Osteoblast (primary cell): ENCODE measurements at regions not wholly inside any gene's neighbourhood (a gene's known extent, or its start where the extent isn't known, plus 50 kb on each side); places are given as distances from the start of the nearest gene placed in this dataset.
A peak's percentile ranks its signal among the peaks of the same experiment; 100 is the strongest.

Experiments used
- DNase-seq: peaks from one replicate; pipeline ENCODE4 v3.0.0; 2011; ENCODE audit warnings: low spot score, mixed read lengths; ENCODE audit not compliant: insufficient read length; ENCODE audit errors: missing footprints
- H2AFZ ChIP-seq: 2 replicates; pipeline ENCODE4 v1.6.0; 2011; ENCODE audit warnings: mild to moderate bottlenecking, low read length
- H3K27ac ChIP-seq: 2 replicates; pipeline ENCODE4 v1.5.1; 2011; ENCODE audit warnings: mild to moderate bottlenecking, low read depth, low read length, moderate library complexity
- H3K27me3 ChIP-seq: 2 replicates; pipeline ENCODE4 v1.6.0; 2012; ENCODE audit warnings: mild to moderate bottlenecking, control low read depth, inconsistent platforms, low read length, moderate library complexity; ENCODE audit not compliant: insufficient read depth
- H3K36me3 ChIP-seq: 2 replicates; pipeline ENCODE4 v1.5.1; 2011; ENCODE audit warnings: mild to moderate bottlenecking, low read length, control low read depth, moderate library complexity; ENCODE audit not compliant: insufficient read depth
- H3K4me1 ChIP-seq: 2 replicates; pipeline ENCODE4 v1.5.1; 2011; ENCODE audit warnings: mild to moderate bottlenecking, low read length, control low read depth, moderate library complexity; ENCODE audit not compliant: insufficient read depth
- H3K4me2 ChIP-seq: 2 replicates; pipeline ENCODE4 v1.6.0; 2011; ENCODE audit warnings: mild to moderate bottlenecking, low read length; ENCODE audit not compliant: insufficient read depth
- H3K4me3 ChIP-seq: fragments of 200-600 bp; sonication (generic); 3 replicates; pipeline ENCODE4 v1.5.1; 2012; ENCODE audit warnings: mild to moderate bottlenecking, low read length, inconsistent platforms; ENCODE audit not compliant: insufficient read depth
- H3K79me2 ChIP-seq: 2 replicates; pipeline ENCODE4 v1.6.0; 2012; ENCODE audit warnings: mild to moderate bottlenecking, low read length, control low read depth, inconsistent platforms; ENCODE audit not compliant: insufficient read depth
- H3K9me3 ChIP-seq: 2 replicates; pipeline ENCODE4 v1.5.1; 2011; ENCODE audit warnings: low read depth, low read length, control low read depth
- H4K20me1 ChIP-seq: 2 replicates; pipeline ENCODE4 v1.6.0; 2012; ENCODE audit warnings: mild to moderate bottlenecking, low read length, control low read depth; ENCODE audit not compliant: insufficient read depth
- TF ChIP-seq, protein P1 (sequence below): IDR thresholded peaks from 2 replicates; pipeline ENCODE4 v1.5.1; 2011; ENCODE audit warnings: mild to moderate bottlenecking, low read depth, low read length, moderate library complexity; ENCODE audit errors: extremely low read depth

DNA sequence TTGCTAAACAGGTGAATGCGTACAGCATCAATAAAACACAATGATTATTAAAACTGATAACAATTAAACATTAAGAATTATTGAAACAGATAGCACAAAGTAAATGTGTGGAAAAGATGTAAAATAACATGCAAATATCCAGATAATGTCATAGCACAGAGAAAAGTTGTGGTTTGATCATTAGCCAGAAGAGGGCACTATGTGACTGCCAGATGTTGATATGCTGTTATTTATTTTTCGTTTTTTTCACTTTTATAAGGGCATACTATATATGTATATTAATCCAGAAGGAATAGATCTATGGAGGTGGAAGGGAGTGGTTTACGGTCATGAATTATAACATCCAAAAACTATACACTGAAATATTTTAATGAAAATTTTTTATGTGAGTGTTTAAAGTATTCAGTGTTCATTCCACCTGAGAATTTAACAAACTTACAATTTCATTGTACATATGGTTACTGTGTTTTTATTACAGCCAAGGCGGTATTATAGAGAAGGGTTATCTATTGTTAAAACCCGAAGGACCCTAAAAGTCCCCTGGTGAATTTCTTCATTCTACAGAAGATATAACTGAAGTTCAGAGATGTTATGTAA lies 211.9 kb upstream of the UGT8 start:
- no peaks in the 10 kb centered on the region for H3K9me3 ChIP-seq
- H3K4me2 ChIP-seq: no peak overlapping the region
- TF ChIP-seq, protein P1, sequence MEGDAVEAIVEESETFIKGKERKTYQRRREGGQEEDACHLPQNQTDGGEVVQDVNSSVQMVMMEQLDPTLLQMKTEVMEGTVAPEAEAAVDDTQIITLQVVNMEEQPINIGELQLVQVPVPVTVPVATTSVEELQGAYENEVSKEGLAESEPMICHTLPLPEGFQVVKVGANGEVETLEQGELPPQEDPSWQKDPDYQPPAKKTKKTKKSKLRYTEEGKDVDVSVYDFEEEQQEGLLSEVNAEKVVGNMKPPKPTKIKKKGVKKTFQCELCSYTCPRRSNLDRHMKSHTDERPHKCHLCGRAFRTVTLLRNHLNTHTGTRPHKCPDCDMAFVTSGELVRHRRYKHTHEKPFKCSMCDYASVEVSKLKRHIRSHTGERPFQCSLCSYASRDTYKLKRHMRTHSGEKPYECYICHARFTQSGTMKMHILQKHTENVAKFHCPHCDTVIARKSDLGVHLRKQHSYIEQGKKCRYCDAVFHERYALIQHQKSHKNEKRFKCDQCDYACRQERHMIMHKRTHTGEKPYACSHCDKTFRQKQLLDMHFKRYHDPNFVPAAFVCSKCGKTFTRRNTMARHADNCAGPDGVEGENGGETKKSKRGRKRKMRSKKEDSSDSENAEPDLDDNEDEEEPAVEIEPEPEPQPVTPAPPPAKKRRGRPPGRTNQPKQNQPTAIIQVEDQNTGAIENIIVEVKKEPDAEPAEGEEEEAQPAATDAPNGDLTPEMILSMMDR: peak; percentile 70
- H3K4me3 ChIP-seq: no peak overlapping the region
- H2AFZ ChIP-seq: no peak overlapping the region
- H3K79me2 ChIP-seq: no peaks in the 10 kb centered on the region
- DNase-seq: no peak
- peaks cover 18% of the 10 kb centered on the region for H3K4me1 ChIP-seq
- no peak overlapping the region for H3K27ac ChIP-seq
- no peaks in the 10 kb centered on the region for H4K20me1 ChIP-seq
- H3K36me3 ChIP-seq: no peaks in the 10 kb centered on the region
- H3K27me3 ChIP-seq: peaks cover 11% of the 10 kb centered on the region

DNA sequence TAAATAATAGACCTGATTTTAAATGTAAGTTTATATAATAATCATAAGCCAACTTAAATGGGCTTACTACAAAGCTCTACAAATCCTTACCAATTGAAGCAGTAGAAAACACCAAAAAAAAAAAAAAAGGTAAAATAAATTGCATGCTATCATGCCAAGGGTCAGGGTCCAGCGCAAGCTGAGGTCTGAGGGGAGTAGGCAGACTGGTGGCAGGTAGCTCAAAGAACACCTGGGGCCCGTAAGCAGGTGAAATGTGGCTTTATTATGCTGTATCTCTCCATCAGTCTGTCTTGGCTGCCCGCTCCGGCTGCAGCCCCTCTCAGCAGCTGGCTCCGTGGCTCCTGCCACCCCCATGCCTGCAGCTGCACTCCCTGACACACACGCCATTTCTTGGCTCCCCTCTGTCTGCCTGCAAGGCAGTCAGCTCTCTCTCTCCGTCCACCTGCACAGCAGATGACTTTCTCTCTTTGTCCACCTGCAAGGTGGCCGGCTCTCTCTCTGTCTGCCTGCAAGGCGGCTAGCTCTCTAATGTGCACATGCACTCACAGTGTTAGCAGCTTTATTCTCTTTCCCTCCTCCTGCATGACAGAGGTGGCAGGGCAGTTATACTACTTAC lies 209.4 kb upstream of the UGT8 start:
- Histone ChIP-seq H3K27me3 (peaks cover 11% of the 10 kb centered on the region), H3K27ac (no peak overlapping the region), H4K20me1 (no peaks in the 10 kb centered on the region), H3K79me2 (no peaks in the 10 kb centered on the region), H3K4me1 (peaks cover 4% of the 10 kb centered on the region), H2AFZ (no peak overlapping the region), H3K4me3 (no peak overlapping the region), H3K4me2 (no peak overlapping the region), H3K36me3 (no peaks in the 10 kb centered on the region), H3K9me3 (no peaks in the 10 kb centered on the region)
- TF ChIP-seq, protein P1: no peak
- no peak for DNase-seq

DNA sequence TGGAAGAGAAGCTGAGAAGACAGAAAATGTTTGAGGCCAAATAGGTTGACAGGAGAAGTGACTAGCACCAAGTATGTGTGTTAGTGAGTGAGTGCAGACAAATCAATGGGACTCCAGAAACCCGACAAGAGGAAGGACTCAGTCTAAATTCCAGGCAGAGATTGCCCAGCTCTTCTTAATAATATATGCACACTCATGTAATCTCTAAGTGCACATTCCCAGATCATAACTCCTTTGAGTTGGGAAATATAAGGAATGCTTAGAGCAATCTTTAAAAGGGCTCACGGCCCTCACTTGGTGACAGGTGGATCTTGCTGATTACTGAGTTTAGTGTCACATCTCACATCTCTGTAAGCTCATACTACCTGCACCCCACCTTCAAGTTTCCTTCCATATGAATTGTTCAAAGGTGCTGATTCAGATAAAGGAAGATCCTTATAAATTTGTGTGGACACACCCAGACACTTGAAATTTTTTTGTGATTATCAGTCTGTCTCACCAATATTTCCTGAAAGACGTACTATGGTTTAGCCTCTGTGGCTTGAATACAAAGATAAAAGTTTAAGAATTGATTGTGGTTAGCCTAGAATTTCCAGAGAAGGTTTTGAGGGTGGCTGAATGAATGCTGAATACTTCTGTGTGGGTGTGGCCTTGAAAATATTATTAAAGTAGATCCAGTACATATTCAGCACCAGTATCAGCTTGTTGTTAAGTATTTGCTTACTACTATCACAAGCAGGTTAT lies 205.1 kb upstream of the UGT8 start:
- H3K4me2 ChIP-seq: no peak overlapping the region
- no peaks in the 10 kb centered on the region for H3K9me3 ChIP-seq
- H4K20me1 ChIP-seq: no peaks in the 10 kb centered on the region
- H3K4me1 ChIP-seq: no peaks in the 10 kb centered on the region
- no peaks in the 10 kb centered on the region for H3K36me3 ChIP-seq
- no peak overlapping the region for H3K4me3 ChIP-seq
- TF ChIP-seq, protein P1: no peak
- DNase-seq: no peak
- peaks cover 11% of the 10 kb centered on the region for H3K27me3 ChIP-seq
- no peaks in the 10 kb centered on the region for H3K79me2 ChIP-seq
- no peak overlapping the region for H3K27ac ChIP-seq
- H2AFZ ChIP-seq: no peak overlapping the region

DNA sequence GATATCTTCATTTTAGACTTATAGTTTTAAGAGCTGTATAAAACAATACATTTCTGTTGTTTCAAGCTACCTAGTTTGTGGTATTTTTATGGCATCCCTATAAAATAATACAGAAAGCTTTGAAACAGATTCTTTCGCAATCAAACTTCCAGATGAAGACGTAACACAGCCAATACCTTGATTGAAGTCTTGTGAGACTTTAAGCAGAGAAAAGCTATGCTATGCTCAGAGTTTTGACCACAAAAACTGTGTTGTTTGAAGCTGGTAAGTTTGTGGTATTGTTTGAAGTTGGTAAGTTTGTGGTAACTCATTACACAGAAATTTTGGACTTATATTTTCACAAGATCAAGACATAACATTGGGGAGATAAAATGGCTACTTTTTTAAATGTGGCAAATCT lies 201.8 kb upstream of the UGT8 start:
- Histone ChIP-seq H4K20me1 (no peaks in the 10 kb centered on the region), H3K4me3 (no peak overlapping the region), H3K9me3 (no peaks in the 10 kb centered on the region), H3K4me1 (no peaks in the 10 kb centered on the region), H3K27ac (no peak overlapping the region), H2AFZ (no peak overlapping the region), H3K36me3 (no peaks in the 10 kb centered on the region), H3K79me2 (no peaks in the 10 kb centered on the region), H3K27me3 (peaks cover 5% of the 10 kb centered on the region), H3K4me2 (no peak overlapping the region)
- no peak for DNase-seq
- TF ChIP-seq, protein P1: no peak
